ENCODE measurements at regions not wholly inside any gene's neighbourhood (a gene's known extent, or its start where the extent isn't known, plus 50 kb on each side); places are given as distances from the start of the nearest gene placed in this dataset.

GRCh38 chr6:122222761-122223160 is 176.7 kb upstream of the HSF2 start:
- TF ChIP-seq, protein P1, sequence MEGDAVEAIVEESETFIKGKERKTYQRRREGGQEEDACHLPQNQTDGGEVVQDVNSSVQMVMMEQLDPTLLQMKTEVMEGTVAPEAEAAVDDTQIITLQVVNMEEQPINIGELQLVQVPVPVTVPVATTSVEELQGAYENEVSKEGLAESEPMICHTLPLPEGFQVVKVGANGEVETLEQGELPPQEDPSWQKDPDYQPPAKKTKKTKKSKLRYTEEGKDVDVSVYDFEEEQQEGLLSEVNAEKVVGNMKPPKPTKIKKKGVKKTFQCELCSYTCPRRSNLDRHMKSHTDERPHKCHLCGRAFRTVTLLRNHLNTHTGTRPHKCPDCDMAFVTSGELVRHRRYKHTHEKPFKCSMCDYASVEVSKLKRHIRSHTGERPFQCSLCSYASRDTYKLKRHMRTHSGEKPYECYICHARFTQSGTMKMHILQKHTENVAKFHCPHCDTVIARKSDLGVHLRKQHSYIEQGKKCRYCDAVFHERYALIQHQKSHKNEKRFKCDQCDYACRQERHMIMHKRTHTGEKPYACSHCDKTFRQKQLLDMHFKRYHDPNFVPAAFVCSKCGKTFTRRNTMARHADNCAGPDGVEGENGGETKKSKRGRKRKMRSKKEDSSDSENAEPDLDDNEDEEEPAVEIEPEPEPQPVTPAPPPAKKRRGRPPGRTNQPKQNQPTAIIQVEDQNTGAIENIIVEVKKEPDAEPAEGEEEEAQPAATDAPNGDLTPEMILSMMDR (IDR thresholded peaks at IDR 0.05): no peak
- TF ChIP-seq EP300 (IDR thresholded peaks at IDR 0.05) (no peak), POLR2A (IDR thresholded peaks at IDR 0.05; ENCODE audit: low read depth) (no peak)
